ENCODE measurements at regions not wholly inside any gene's neighbourhood (a gene's known extent, or its start where the extent isn't known, plus 50 kb on each side); places are given as distances from the start of the nearest gene placed in this dataset.
"Not testable (repeated sequence)": the region's sequence is repeated elsewhere in the genome, so short reads cannot be mapped to it uniquely, and the experiment has no call there.

DNA sequence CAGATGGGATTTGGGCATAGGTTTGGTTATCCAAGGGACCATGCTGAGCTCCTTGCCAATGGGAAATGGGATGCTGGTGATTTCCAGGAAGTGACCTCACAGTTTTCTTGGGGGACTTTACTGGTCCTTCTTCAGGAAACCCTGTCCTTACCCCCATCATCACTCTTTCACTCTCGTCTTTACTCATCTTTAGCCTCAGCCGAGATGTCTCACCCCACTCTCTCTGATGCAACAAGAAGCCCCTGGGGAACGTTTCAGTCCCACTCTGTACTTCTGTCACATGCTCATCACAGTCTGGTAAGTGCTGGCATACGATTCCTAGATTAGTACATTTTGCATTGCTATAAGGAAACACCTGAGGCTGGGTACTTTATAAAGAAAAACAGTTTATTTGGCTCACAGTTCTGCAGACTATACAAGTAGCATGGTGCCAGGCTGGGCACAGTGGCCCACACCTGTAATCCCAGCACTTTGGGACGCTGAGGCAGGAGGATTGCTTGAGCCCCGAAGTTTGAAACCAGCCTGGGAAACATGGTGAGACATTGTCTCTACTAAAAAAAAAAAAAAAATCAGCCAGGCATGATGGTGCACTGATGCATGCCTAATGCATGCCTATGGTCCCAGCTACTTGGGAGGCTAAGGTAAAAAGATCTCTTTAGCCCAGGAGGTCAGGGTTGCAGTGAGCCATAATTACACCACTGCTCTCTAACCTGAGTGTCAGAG lies 63.5 kb upstream of the VKORC1L1 start:
- no peak for DNase-seq

GRCh38 chr7:65809982-65810288 lies 62.9 kb upstream of the VKORC1L1 start:
- DNase-seq = no peak

DNA sequence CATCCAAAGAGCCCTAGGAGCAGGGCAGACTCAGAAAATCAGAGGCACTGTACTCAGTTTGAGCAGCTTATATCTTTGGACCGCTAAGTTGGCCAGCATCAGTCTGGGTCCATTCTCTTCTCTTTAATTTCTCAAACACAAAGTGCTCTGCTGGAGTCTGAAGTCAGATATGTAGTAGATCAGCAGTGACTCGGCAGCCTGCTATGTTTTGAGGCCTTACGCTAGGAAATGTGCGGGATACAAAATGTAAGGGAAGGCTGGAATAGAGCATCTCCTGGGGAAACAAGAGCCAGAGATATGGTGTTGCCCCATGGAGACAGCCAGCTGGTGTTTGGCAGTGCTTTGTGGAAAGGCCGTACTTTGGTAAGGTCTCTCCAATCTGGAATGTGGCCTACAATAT lies 60.6 kb upstream of the VKORC1L1 start:
- DNase-seq = no peak

DNA sequence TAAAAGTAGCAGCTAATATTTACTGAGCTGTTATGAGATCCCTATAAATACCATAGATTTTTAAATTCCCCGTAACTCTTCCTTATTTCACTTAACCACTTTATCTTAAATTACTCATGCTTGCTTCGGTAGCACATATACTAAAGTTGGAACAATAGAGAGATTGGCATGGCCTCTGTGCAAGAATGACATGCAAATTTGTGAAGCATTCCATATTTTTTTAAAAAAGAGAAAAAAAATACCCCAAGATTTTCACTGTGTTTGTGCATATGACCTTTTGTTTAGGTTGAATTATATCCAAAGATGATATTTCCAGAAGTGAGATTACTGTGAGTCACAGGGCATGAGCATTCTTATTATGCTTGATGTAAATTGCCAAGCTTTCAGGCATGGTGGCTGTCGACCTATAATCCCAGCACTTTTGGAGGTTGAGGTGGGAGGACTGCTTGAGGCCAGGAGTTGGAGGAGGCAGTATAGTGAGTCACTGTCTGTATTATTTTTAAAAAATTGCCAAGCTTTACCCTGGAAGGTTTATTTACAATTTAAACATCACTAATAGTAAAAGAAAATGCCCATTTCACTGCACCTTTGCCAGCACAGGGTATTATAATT lies 58.2 kb upstream of the VKORC1L1 start:
- not testable (repeated sequence) for DNase-seq

- no peak for DNase-seq
Measured at GRCh38 chr7:65820287-65820950, 52.5 kb upstream of the VKORC1L1 start.
